Neural cell (in vitro differentiated cells): ENCODE measurements at regions not wholly inside any gene's neighbourhood (a gene's known extent, or its start where the extent isn't known, plus 50 kb on each side); places are given as distances from the start of the nearest gene placed in this dataset.

Experiments
- H2AFZ ChIP-seq: fragments of 200-600, 300-800 bp; sonication (generic), shearing (Covaris generic); 2 replicates; pipeline ENCODE4 v1.6.0; 2014; ENCODE audit warnings: low read depth, mild to moderate bottlenecking, antibody characterized with exemption, low read length, moderate library complexity
- H3F3A ChIP-seq: fragments of 200-600 bp; shearing (Covaris generic); 2 replicates; pipeline ENCODE4 v1.6.1; 2016; ENCODE audit warnings: mild to moderate bottlenecking, moderate library complexity, mixed read lengths, antibody characterized with exemption, low read length; ENCODE audit not compliant: insufficient read depth, poor library complexity, severe bottlenecking
- H3K27ac ChIP-seq: fragments of 200-600, 300-800 bp; sonication (generic), shearing (Covaris generic); 2 replicates; pipeline ENCODE4 v1.5.1; 2014; ENCODE audit warnings: mild to moderate bottlenecking, low read length, moderate library complexity
- H3K27me3 ChIP-seq: fragments of 300-800, 200-600 bp; sonication (generic), shearing (Covaris generic); 2 replicates; pipeline ENCODE4 v1.6.0; 2014; ENCODE audit warnings: mild to moderate bottlenecking, low read depth, low read length, moderate library complexity; ENCODE audit not compliant: insufficient read depth
- H3K36me3 ChIP-seq: fragments of 300-800, 200-600 bp; sonication (generic), shearing (Covaris generic); 2 replicates; pipeline ENCODE4 v1.5.1; 2014; ENCODE audit warnings: mild to moderate bottlenecking, antibody characterized with exemption, low read length, moderate library complexity; ENCODE audit not compliant: insufficient read depth
- H3K4me2 ChIP-seq: fragments of 300-800, 200-600 bp; sonication (generic), shearing (Covaris generic); 2 replicates; pipeline ENCODE4 v1.6.0; 2014; ENCODE audit warnings: mild to moderate bottlenecking, low read length
- H3K4me3 ChIP-seq: fragments of 300-800, 200-600 bp; sonication (generic), shearing (Covaris generic); 2 replicates; pipeline ENCODE4 v1.5.1; 2014; ENCODE audit warnings: mild to moderate bottlenecking, low read length, moderate library complexity
- H3K79me2 ChIP-seq: fragments of 200-600 bp; shearing (Covaris generic); replicated peaks from 2 replicates; pipeline ENCODE4 v1.6.0; 2014; ENCODE audit warnings: mild to moderate bottlenecking, low read length, moderate library complexity; ENCODE audit not compliant: insufficient read depth
- H3K9ac ChIP-seq: fragments of 300-800, 200-600 bp; sonication (generic), shearing (Covaris generic); 2 replicates; pipeline ENCODE4 v1.6.1; 2016; ENCODE audit warnings: mild to moderate bottlenecking, low read length, mixed read lengths
- H3K9me2 ChIP-seq: fragments of 200-600 bp; shearing (Covaris generic); 2 replicates; pipeline ENCODE4 v1.6.1; 2016; ENCODE audit warnings: mild to moderate bottlenecking, low read length, mixed read lengths; ENCODE audit not compliant: insufficient read depth
- H3K9me3 ChIP-seq: fragments of 200-600, 300-800 bp; sonication (generic), shearing (Covaris generic); 2 replicates; pipeline ENCODE4 v1.6.1; 2016; ENCODE audit warnings: mild to moderate bottlenecking, mixed run types, low read length, moderate library complexity, mixed read lengths
- H4K20me1 ChIP-seq: fragments of 200-600 bp; shearing (Covaris generic); 2 replicates; pipeline ENCODE4 v1.6.1; 2016; ENCODE audit warnings: mild to moderate bottlenecking, mixed run types; ENCODE audit not compliant: insufficient read depth
- EP300 ChIP-seq: fragments of 450-650 bp; conservative IDR thresholded peaks from 2 replicates; pipeline ENCODE4 v1.6.1; 2014; ENCODE audit warnings: antibody characterized with exemption, mild to moderate bottlenecking, moderate library complexity; ENCODE audit not compliant: poor library complexity, severe bottlenecking
- EZH2 ChIP-seq: fragments of 200-600, 300-800 bp; shearing (Covaris generic), sonication (generic); IDR thresholded peaks from 2 replicates; pipeline ENCODE4 v1.6.1; 2014; ENCODE audit warnings: antibody characterized with exemption, low read length, borderline replicate concordance, mild to moderate bottlenecking; ENCODE audit not compliant: insufficient read depth, poor library complexity, severe bottlenecking
- MXI1 ChIP-seq: fragments of 450-650 bp; conservative IDR thresholded peaks from 2 replicates; pipeline ENCODE4 v1.6.1; 2014; ENCODE audit warnings: antibody characterized with exemption, mild to moderate bottlenecking; ENCODE audit not compliant: poor library complexity, severe bottlenecking
- POLR2AphosphoS5 ChIP-seq: IDR thresholded peaks from 2 replicates; pipeline ENCODE4 v1.6.1; 2012
- RAD21 ChIP-seq: fragments of 450-650 bp; conservative IDR thresholded peaks from 2 replicates; pipeline ENCODE4 v1.6.1; 2014; ENCODE audit warnings: antibody characterized with exemption, mild to moderate bottlenecking, moderate library complexity
- SMC3 ChIP-seq: fragments of 450-650 bp; conservative IDR thresholded peaks from 2 replicates; pipeline ENCODE4 v1.6.1; 2014; ENCODE audit warnings: antibody characterized with exemption, mild to moderate bottlenecking, moderate library complexity; ENCODE audit not compliant: poor library complexity
- TAF1 ChIP-seq: IDR thresholded peaks from 2 replicates; pipeline ENCODE4 v1.6.1; 2012; ENCODE audit warnings: low read depth
- TF ChIP-seq, protein P1 (sequence below): fragments of 450-650 bp; IDR thresholded peaks from 2 replicates; pipeline ENCODE4 v1.5.1; 2014; ENCODE audit warnings: antibody characterized with exemption, mild to moderate bottlenecking, moderate library complexity; ENCODE audit not compliant: poor library complexity, severe bottlenecking
- TF ChIP-seq, protein P2 (sequence below): IDR thresholded peaks from 2 replicates; pipeline ENCODE4 v1.6.1; 2012; ENCODE audit warnings: borderline replicate concordance

DNA sequence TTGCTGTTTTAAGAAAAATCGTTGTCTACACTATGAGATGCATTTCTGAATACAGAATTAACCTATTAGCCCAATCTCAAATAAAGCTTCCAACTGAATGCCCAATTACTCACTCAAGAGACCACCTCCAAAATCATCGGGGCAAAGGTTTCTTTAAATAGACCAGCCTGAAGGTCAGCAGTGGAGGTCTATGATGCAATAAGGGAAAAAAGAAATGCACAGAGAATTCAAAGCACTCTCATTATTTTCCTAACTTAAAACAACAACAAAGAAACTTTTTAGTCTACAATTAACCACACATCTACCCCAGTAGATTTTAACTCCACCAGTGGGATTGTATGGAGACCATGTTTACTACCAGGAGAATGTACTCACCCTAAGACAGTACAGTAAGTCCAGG lies 657.7 kb upstream of the CCDC54 start:
- Histone ChIP-seq H3K4me2 (no peak overlapping the region), H3K27ac (no peak overlapping the region), H3F3A (no peaks in the 10 kb centered on the region), H3K9me2 (no peaks in the 10 kb centered on the region), H3K9me3 (no peaks in the 10 kb centered on the region), H3K79me2 (no peaks in the 10 kb centered on the region), H3K9ac (no peak overlapping the region), H3K4me3 (no peak overlapping the region), H4K20me1 (no peaks in the 10 kb centered on the region), H3K36me3 (no peaks in the 10 kb centered on the region), H2AFZ (no peak overlapping the region), H3K27me3 (no peaks in the 10 kb centered on the region)
- TF ChIP-seq EZH2: no peak
- no peak for TF ChIP-seq TAF1
- no peak for TF ChIP-seq EP300
- no peak for TF ChIP-seq MXI1
- TF ChIP-seq, protein P1, sequence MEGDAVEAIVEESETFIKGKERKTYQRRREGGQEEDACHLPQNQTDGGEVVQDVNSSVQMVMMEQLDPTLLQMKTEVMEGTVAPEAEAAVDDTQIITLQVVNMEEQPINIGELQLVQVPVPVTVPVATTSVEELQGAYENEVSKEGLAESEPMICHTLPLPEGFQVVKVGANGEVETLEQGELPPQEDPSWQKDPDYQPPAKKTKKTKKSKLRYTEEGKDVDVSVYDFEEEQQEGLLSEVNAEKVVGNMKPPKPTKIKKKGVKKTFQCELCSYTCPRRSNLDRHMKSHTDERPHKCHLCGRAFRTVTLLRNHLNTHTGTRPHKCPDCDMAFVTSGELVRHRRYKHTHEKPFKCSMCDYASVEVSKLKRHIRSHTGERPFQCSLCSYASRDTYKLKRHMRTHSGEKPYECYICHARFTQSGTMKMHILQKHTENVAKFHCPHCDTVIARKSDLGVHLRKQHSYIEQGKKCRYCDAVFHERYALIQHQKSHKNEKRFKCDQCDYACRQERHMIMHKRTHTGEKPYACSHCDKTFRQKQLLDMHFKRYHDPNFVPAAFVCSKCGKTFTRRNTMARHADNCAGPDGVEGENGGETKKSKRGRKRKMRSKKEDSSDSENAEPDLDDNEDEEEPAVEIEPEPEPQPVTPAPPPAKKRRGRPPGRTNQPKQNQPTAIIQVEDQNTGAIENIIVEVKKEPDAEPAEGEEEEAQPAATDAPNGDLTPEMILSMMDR: no peak
- no peak for TF ChIP-seq RAD21
- TF ChIP-seq, protein P2, sequence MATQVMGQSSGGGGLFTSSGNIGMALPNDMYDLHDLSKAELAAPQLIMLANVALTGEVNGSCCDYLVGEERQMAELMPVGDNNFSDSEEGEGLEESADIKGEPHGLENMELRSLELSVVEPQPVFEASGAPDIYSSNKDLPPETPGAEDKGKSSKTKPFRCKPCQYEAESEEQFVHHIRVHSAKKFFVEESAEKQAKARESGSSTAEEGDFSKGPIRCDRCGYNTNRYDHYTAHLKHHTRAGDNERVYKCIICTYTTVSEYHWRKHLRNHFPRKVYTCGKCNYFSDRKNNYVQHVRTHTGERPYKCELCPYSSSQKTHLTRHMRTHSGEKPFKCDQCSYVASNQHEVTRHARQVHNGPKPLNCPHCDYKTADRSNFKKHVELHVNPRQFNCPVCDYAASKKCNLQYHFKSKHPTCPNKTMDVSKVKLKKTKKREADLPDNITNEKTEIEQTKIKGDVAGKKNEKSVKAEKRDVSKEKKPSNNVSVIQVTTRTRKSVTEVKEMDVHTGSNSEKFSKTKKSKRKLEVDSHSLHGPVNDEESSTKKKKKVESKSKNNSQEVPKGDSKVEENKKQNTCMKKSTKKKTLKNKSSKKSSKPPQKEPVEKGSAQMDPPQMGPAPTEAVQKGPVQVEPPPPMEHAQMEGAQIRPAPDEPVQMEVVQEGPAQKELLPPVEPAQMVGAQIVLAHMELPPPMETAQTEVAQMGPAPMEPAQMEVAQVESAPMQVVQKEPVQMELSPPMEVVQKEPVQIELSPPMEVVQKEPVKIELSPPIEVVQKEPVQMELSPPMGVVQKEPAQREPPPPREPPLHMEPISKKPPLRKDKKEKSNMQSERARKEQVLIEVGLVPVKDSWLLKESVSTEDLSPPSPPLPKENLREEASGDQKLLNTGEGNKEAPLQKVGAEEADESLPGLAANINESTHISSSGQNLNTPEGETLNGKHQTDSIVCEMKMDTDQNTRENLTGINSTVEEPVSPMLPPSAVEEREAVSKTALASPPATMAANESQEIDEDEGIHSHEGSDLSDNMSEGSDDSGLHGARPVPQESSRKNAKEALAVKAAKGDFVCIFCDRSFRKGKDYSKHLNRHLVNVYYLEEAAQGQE: no peak
- no peak for TF ChIP-seq SMC3
- no peak for TF ChIP-seq POLR2AphosphoS5

DNA sequence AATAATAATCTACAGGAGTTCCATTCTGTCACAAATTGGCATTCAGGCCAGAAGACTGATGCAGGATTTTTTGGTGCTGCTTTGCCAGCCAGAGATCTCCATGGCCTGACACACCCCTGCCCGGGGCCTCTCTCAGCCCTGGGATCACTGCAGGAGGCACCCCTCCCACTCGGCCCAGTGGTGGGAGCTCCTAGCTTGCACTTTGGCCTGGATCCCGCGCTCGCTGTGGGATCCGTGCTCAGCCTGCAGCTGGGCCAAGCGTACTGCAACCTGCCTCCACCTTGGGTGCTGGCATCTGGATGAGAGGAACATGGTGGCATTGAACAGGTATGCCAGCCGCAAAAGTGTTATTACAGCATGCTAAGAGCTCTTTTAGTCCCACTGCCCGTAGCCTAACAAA lies 656.7 kb upstream of the CCDC54 start:
- no peak for TF ChIP-seq SMC3
- TF ChIP-seq RAD21: no peak
- no peak for TF ChIP-seq EZH2
- Histone ChIP-seq H3K27ac (no peak overlapping the region), H3K4me3 (no peak overlapping the region)

DNA sequence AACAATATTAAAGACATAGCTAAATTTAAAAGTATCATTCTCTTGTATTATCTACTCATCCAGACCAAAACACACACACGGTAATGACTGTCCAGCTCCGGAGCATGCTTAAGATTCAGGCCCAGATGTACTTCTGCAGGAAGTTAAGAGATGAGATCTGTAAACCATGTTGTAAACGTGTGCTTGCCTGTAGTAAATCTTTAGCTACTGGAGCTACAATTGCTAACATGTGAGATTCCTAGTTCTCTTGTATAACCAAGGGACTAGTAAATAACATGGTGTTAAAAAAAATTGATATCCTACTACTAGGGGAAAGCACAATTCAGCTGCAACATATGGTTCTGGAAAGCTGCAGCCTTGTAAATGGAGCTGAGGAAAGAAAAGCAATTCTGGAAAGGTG lies 651.7 kb upstream of the CCDC54 start:
- TF ChIP-seq, protein P2: no peak
- TF ChIP-seq POLR2AphosphoS5 (no peak), TAF1 (no peak), RAD21 (no peak), MXI1 (no peak), EP300 (no peak), EZH2 (no peak), SMC3 (no peak)
- TF ChIP-seq, protein P1: no peak
- Histone ChIP-seq H3K9me3 (no peaks in the 10 kb centered on the region), H3K79me2 (no peaks in the 10 kb centered on the region), H3K9ac (no peak overlapping the region), H3K27ac (no peak overlapping the region), H3K4me3 (no peak overlapping the region), H3K27me3 (no peaks in the 10 kb centered on the region), H2AFZ (no peak overlapping the region), H3K36me3 (no peaks in the 10 kb centered on the region), H3K9me2 (no peaks in the 10 kb centered on the region), H3K4me2 (no peak overlapping the region), H3F3A (no peaks in the 10 kb centered on the region), H4K20me1 (no peaks in the 10 kb centered on the region)

More for the DNA sequence above, 656.7 kb upstream of the CCDC54 start:
- Histone ChIP-seq H3K79me2 (no peaks in the 10 kb centered on the region), H3K9ac (no peak overlapping the region), H3F3A (no peaks in the 10 kb centered on the region), H3K9me3 (no peaks in the 10 kb centered on the region), H3K27me3 (no peaks in the 10 kb centered on the region), H3K36me3 (no peaks in the 10 kb centered on the region), H4K20me1 (no peaks in the 10 kb centered on the region), H2AFZ (no peak overlapping the region), H3K9me2 (no peaks in the 10 kb centered on the region), H3K4me2 (no peak overlapping the region)
